M059J (cell line): ENCODE measurements at regions not wholly inside any gene's neighbourhood (a gene's known extent, or its start where the extent isn't known, plus 50 kb on each side); places are given as distances from the start of the nearest gene placed in this dataset.

Experiments used
- DNase-seq: peaks from one replicate; pipeline ENCODE4 v3.0.0-alpha.2; 2012; ENCODE audit warnings: low read depth

DNA sequence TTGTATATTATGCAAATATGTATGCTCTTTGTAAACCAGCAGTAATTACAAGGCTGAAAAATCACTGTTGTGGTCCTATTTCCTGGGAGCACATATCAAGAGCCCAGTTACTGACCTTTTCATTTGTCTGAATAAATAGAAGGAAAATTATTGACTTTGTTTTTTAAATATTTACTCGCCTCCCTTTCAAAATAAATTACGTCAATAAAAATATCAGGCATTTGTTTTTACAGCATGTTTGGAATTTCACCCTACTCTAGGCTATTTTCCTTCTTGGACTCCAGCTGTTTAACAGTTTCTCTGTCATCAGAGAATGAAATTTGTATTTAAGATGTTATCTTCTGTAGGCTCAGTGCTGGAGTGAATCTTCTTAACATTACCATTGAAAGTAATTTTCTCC lies 59.9 kb upstream of the LRATD1 start:
- no peak for DNase-seq

GRCh38 chr2:14577843-14578242 lies 54.7 kb upstream of the LRATD1 start:
- no peak for DNase-seq
